Kidney epithelial cell (primary cell): ENCODE measurements at regions not wholly inside any gene's neighbourhood (a gene's known extent, or its start where the extent isn't known, plus 50 kb on each side); places are given as distances from the start of the nearest gene placed in this dataset.

ENCODE experiments used
- DNase-seq: peaks from one replicate; pipeline ENCODE4 v3.0.0-alpha.2; 2010; ENCODE audit warnings: low read depth
- H3K27me3 ChIP-seq: 2 replicates; pipeline ENCODE4 v1.6.0; 2011; ENCODE audit warnings: low read length; ENCODE audit not compliant: control insufficient read depth, insufficient read depth
- H3K36me3 ChIP-seq: 2 replicates; pipeline ENCODE4 v1.5.1; 2011; ENCODE audit warnings: low read length; ENCODE audit not compliant: control insufficient read depth, insufficient read depth
- H3K4me3 ChIP-seq: 2 replicates; pipeline ENCODE4 v1.5.1; 2011; ENCODE audit warnings: low read depth, mild to moderate bottlenecking, control low read depth, low read length
- CTCF ChIP-seq: IDR thresholded peaks from 2 replicates; pipeline ENCODE4 v1.5.1; 2011; ENCODE audit warnings: mild to moderate bottlenecking, moderate library complexity, low read length, control low read depth, inconsistent platforms; ENCODE audit not compliant: insufficient read depth, poor library complexity, severe bottlenecking

DNA sequence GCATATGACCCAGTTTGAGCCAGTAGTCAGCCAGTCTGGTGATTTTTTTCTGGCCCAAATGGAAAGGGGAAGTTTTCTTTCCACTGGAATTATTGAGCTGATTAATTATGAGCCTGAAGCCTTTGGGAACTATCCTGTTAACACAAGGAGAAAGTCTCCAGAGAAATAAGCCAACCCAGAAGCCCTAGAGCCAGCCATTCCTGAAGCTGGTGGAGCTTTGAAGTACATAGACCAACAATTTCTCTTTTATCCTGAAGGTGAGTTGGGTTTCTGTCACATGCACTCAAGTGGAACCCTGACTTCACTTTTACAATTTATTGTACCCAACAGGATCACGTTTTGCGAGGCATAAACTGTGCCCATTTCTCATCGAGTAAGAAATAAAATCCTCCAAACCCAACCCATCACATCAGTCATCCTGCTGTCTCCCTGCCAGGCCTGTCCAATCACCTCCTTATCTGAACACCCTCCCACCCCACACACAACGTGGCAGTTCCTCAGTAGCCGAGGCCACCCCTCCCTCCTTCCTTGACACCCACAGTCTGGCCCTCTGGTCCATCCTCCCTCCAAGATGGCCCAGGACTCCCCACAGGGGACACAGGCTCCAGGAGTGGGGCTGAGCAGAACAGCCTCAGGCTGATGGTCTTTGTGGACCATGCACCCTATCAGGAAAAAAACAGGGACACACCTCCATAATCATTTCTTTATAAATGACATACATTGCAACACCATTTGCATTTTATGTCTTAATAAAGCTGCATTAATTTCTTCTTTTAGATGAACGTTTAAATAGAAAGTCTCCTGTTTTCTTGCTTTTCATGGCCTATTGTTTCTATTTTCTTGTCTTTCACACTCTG, 55.7 kb upstream of the GATA2 start:
- TF ChIP-seq CTCF, result no peak
- no peak for DNase-seq

DNA sequence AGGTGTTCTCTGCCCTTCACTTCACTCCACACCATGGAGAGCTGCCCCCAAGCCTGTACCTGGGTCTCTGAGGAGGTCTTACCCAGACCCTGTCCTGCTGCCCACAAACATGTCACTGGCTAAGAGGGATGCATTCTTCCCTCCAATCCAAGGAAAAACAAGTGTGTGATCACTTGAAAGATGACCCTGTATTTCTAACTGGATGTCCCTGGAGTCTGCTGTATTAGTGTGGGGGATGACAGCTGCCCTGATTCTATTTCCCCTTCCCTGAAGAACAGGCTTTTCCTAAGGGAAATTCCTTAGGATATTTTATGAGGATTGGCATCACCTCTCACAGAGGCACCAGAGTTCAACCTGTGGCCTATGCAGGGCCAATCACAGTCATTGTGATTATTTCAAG, 55.0 kb upstream of the GATA2 start:
- no peaks in the 10 kb centered on the region for H3K27me3 ChIP-seq
- H3K36me3 ChIP-seq, result no peaks in the 10 kb centered on the region
- H3K4me3 ChIP-seq, result no peak overlapping the region
- no peak for TF ChIP-seq CTCF
- no peak for DNase-seq

More for the DNA sequence above, 55.7 kb upstream of the GATA2 start:
- no peak overlapping the region for H3K4me3 ChIP-seq
- no peaks in the 10 kb centered on the region for H3K36me3 ChIP-seq
- H3K27me3 ChIP-seq, result no peaks in the 10 kb centered on the region

- no peak for TF ChIP-seq CTCF
- Histone ChIP-seq H3K27me3 (no peaks in the 10 kb centered on the region), H3K36me3 (no peaks in the 10 kb centered on the region), H3K4me3 (no peak overlapping the region)
- DNase-seq, result no peak
These were observed 54.5 kb upstream of the GATA2 start for GRCh38 chr3:128547368-128547987.

GRCh38 chr3:128546646-128547045, 53.6 kb upstream of the GATA2 start:
- H3K27me3 ChIP-seq, result no peaks in the 10 kb centered on the region
- H3K4me3 ChIP-seq, result no peak overlapping the region
- H3K36me3 ChIP-seq, result no peaks in the 10 kb centered on the region
- no peak for DNase-seq
- no peak for TF ChIP-seq CTCF

- Histone ChIP-seq H3K36me3 (no peaks in the 10 kb centered on the region), H3K27me3 (no peaks in the 10 kb centered on the region), H3K4me3 (no peak overlapping the region)
- TF ChIP-seq CTCF, result no peak
- DNase-seq, result no peak
These were observed 52.2 kb upstream of the GATA2 start for GRCh38 chr3:128545120-128545752.
